GM12878 (cell line): ENCODE measurements at regions not wholly inside any gene's neighbourhood (a gene's known extent, or its start where the extent isn't known, plus 50 kb on each side); places are given as distances from the start of the nearest gene placed in this dataset.

Source experiments
- ATAC-seq: fragments of 200-7000 bp; cut with Tn5 transposase; 3 replicates; pipeline ENCODE4 v1.9.1; 2020; ENCODE audit warnings: mild to moderate bottlenecking, moderate library complexity
- BruUV-seq: library from RNA; stranded (reverse); fragments of 400-500 nt; replicated peaks from 2 replicates; lab custom pipeline; 2021; lab: Mats Ljungman, UMichigan
- CTCF ChIA-PET: fragments of 300-600 bp; sonication (Branson Sonifier 250); formaldehyde crosslinking; extraction: SDS; loops from one replicate; lab custom pipeline; 2021; ENCODE audit warnings: inconsistent platforms; lab: Yijun Ruan, JAX
- POLR2A ChIA-PET: fragments of 350-600 bp; formaldehyde crosslinking; extraction: SDS; loops from one replicate; lab custom pipeline; 2021; ENCODE audit warnings: inconsistent platforms; lab: Charles Lee
- RAD21 ChIA-PET: fragments of 300-600 bp; sonication (Branson Sonifier 250); formaldehyde crosslinking; loops from one replicate; lab custom pipeline; 2023; ENCODE audit warnings: antibody characterized with exemption; ENCODE audit not compliant: unreplicated experiment; lab: Charles Lee
- SMC1A ChIA-PET: fragments of 300-600 bp; sonication (Branson Sonifier 250); formaldehyde crosslinking; loops from one replicate; lab custom pipeline; 2023; ENCODE audit not compliant: unreplicated experiment, uncharacterized antibody; lab: Charles Lee
- DNase-seq: peaks from one replicate; pipeline ENCODE4 v3.0.0-alpha.2; 2011; ENCODE audit warnings: low read depth, low spot score
- FAIRE-seq: peaks from 3 replicates; lab custom pipeline; 2011; peaks lifted over from hg19 to GRCh38; lab: Jason Lieb, UNC
- H2AFZ ChIP-seq: 2 replicates; pipeline ENCODE4 v1.6.0; 2011; ENCODE audit warnings: low read depth, low read length, control low read depth; ENCODE audit not compliant: control insufficient read depth
- H3K27ac ChIP-seq: 2 replicates; pipeline ENCODE4 v1.5.1; 2011; ENCODE audit warnings: control low read depth; ENCODE audit not compliant: control insufficient read depth, insufficient read depth
- H3K27me3 ChIP-seq, 2 experiments: replicated peaks in 1 of 2; 2 replicates each; pipeline versions ENCODE4 v1.6.0 to v1.6.1; 2011; ENCODE audit warnings: low read length in 1 of 2; ENCODE audit not compliant: control insufficient read depth in 2 of 2, insufficient read depth in 2 of 2
- H3K36me3 ChIP-seq, 2 experiments: 2 replicates each; pipeline ENCODE4 v1.5.1; 2011; ENCODE audit warnings: low read length in 1 of 2; ENCODE audit not compliant: control insufficient read depth in 2 of 2, insufficient read depth in 2 of 2
- H3K4me1 ChIP-seq: 2 replicates; pipeline ENCODE4 v1.6.1; 2011; ENCODE audit warnings: mild to moderate bottlenecking, low read length, moderate library complexity, mixed read lengths; ENCODE audit not compliant: control insufficient read depth, insufficient read depth
- H3K4me2 ChIP-seq: 2 replicates; pipeline ENCODE4 v1.6.0; 2011; ENCODE audit warnings: control low read depth; ENCODE audit not compliant: control insufficient read depth, insufficient read depth
- H3K4me3 ChIP-seq: fragments of 200-600 bp; sonication (generic); 2 replicates; pipeline ENCODE4 v1.5.1; 2016
- H3K79me2 ChIP-seq: 2 replicates; pipeline ENCODE4 v1.6.0; 2011; ENCODE audit warnings: low read length; ENCODE audit not compliant: control insufficient read depth, insufficient read depth
- H3K9ac ChIP-seq: 2 replicates; pipeline ENCODE4 v1.8.0; 2011; ENCODE audit warnings: low read length, control low read depth, mixed read lengths; ENCODE audit not compliant: control insufficient read depth, insufficient read depth
- H3K9me3 ChIP-seq: replicated peaks from 3 replicates; pipeline ENCODE4 v1.5.1; 2011; ENCODE audit warnings: mild to moderate bottlenecking, low read length; ENCODE audit not compliant: control insufficient read depth, insufficient read depth
- H4K20me1 ChIP-seq: 2 replicates; pipeline ENCODE4 v1.6.0; 2011; ENCODE audit not compliant: control insufficient read depth, insufficient read depth
- BACH1 ChIP-seq: fragments of 450-650 bp; IDR thresholded peaks from 2 replicates; pipeline ENCODE4 v1.6.1; 2017; ENCODE audit warnings: mild to moderate bottlenecking, borderline replicate concordance
- BCL3 ChIP-seq: IDR thresholded peaks from 2 replicates; pipeline ENCODE4 v1.6.1; 2011; ENCODE audit warnings: borderline replicate concordance, low read depth, mild to moderate bottlenecking, moderate library complexity, low read length; ENCODE audit not compliant: insufficient read depth, poor library complexity, severe bottlenecking
- CREB1 ChIP-seq: IDR thresholded peaks from 2 replicates; pipeline ENCODE4 v1.6.1; 2012; ENCODE audit warnings: low read depth, mild to moderate bottlenecking, inconsistent platforms
- MAX ChIP-seq: IDR thresholded peaks from 2 replicates; pipeline ENCODE4 v1.6.1; 2012; ENCODE audit warnings: low read depth, low read length, improper control_type of control experiment
- MTA3 ChIP-seq: IDR thresholded peaks from 2 replicates; pipeline ENCODE4 v1.6.1; 2012; ENCODE audit warnings: low read length, inconsistent platforms, borderline replicate concordance
- RAD21 ChIP-seq: IDR thresholded peaks from 2 replicates; pipeline ENCODE4 v1.6.1; 2011; ENCODE audit warnings: mild to moderate bottlenecking, low read depth, low read length, moderate library complexity; ENCODE audit not compliant: insufficient read depth
- RUNX3 ChIP-seq: IDR thresholded peaks from 2 replicates; pipeline ENCODE4 v1.6.1; 2012; ENCODE audit warnings: low read length, inconsistent platforms
- TCF3 ChIP-seq: IDR thresholded peaks from 2 replicates; pipeline ENCODE4 v1.6.1; 2012; ENCODE audit warnings: low read depth, mild to moderate bottlenecking, low read length, borderline replicate concordance; ENCODE audit not compliant: insufficient read depth
- ZBTB33 ChIP-seq: fragments of 450-650 bp; IDR thresholded peaks from 2 replicates; pipeline ENCODE4 v1.6.1; 2017; ENCODE audit warnings: mild to moderate bottlenecking
- ZNF274 ChIP-seq: IDR thresholded peaks from one replicate; pipeline ENCODE4 v1.8.0; 2011; ENCODE audit not compliant: insufficient read length, insufficient read depth
- ZNF622 ChIP-seq: fragments of 450-650 bp; IDR thresholded peaks from 2 replicates; pipeline ENCODE4 v1.6.1; 2017; ENCODE audit warnings: mild to moderate bottlenecking, inconsistent platforms
- WGBS: methylation state at CpG from one replicate; pipeline ENCODE4 v1.1.6; 2016; ENCODE audit warnings: low lambda C conversion rate; ENCODE audit not compliant: insufficient replicate concordance, insufficient coverage; ENCODE audit errors: missing lambda C conversion rate; 5-methylcytosine and 5-hydroxymethylcytosine counted together
- in situ Hi-C: fragments of 300-500 bp; cut with MboI; formaldehyde crosslinking; loops from 9 replicates; pipeline ENCODE4 v1.14.3; 2018; ENCODE audit warnings: mixed read lengths
- intact Hi-C: fragments of 100-400 bp; cut with micrococcal nuclease; formaldehyde crosslinking; loops from one replicate; pipeline ENCODE4 v1.14.2; 2022; ENCODE audit not compliant: unreplicated experiment
- TF ChIP-seq, protein P1 (sequence below): fragments of 450-650 bp; IDR thresholded peaks from 2 replicates; pipeline ENCODE4 v1.6.1; 2017; ENCODE audit warnings: mild to moderate bottlenecking, low read depth, inconsistent platforms; ENCODE audit not compliant: poor library complexity, severe bottlenecking
- TF ChIP-seq, protein P2 (sequence below): fragments of 450-650 bp; IDR thresholded peaks from 2 replicates; pipeline ENCODE4 v1.6.1; 2014; ENCODE audit warnings: mild to moderate bottlenecking

DNA sequence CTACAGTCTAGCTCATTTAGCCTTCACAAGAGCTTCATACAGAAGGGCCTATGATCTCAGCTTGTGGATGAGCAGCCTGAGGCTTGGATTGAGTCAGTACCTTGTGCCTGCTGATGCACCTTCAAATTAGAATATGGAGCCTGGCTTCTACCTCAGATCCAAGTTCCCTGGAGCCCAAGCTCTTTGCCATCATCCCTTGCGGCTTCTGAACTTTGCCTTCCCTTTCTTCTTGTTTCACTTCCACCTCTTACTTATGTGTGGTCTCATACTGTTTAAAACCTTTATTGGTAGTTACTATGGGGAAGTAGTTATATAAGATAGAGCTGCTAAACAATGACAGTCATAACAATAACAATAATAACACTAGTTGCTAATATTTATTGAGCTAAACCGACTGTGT, 84.3 kb upstream of the AFF2 start (continued):
- TF ChIP-seq, protein P1, sequence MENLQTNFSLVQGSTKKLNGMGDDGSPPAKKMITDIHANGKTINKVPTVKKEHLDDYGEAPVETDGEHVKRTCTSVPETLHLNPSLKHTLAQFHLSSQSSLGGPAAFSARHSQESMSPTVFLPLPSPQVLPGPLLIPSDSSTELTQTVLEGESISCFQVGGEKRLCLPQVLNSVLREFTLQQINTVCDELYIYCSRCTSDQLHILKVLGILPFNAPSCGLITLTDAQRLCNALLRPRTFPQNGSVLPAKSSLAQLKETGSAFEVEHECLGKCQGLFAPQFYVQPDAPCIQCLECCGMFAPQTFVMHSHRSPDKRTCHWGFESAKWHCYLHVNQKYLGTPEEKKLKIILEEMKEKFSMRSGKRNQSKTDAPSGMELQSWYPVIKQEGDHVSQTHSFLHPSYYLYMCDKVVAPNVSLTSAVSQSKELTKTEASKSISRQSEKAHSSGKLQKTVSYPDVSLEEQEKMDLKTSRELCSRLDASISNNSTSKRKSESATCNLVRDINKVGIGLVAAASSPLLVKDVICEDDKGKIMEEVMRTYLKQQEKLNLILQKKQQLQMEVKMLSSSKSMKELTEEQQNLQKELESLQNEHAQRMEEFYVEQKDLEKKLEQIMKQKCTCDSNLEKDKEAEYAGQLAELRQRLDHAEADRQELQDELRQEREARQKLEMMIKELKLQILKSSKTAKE: no peak
- TF ChIP-seq BACH1: no peak
- TF ChIP-seq MAX: no peak
- TF ChIP-seq MTA3: no peak
- TF ChIP-seq BCL3: no peak

DNA sequence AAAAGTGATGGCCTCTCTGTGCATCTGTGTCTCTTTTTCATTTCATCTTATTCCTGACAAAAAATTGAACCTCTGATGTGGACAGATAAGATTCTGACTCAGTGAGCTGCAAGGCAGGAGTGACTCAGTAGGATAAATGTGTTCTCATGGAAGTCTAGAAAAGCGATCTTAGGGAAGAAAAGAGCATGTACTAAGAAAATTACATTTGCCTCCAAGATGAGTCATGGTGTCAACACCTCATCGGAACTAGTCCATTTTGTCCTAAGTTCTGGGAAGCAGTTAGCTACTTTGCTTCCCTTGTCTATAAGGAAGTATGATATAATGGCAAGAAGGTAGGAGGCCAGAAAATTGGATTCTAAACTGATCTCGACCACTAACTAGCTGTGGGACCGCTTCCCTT, 83.5 kb upstream of the AFF2 start:
- no peak for FAIRE-seq
- Histone ChIP-seq H2AFZ (no peak overlapping the region), H4K20me1 (no peaks in the 10 kb centered on the region), H3K4me3 (no peak overlapping the region), H3K36me3 (no peaks in the 10 kb centered on the region), H3K27ac (no peak overlapping the region), H3K9me3 (no peaks in the 10 kb centered on the region; the same call in 2 of the 3 replicates), H3K9ac (no peak overlapping the region), H3K4me2 (no peak overlapping the region), H3K79me2 (no peaks in the 10 kb centered on the region), H3K4me1 (no peaks in the 10 kb centered on the region), H3K27me3 (no peaks in the 10 kb centered on the region)
- WGBS: 43% methylated on average over 4 of the region's 4 CpGs
- DNase-seq: no peak
- CTCF ChIA-PET: interaction anchor here (0.7 kb wide), 1 partner anchor 114 kb away, joined by 3 read pairs; no protein-coding TSS in a partner anchor
- intact Hi-C loops (no loop called here), in situ Hi-C loops (no loop called here)
- POLR2A ChIA-PET: no interaction called here
- RAD21 ChIA-PET: interaction anchor here (1.8 kb wide), 1 partner anchor 36 kb away, joined by 5 read pairs; no protein-coding TSS in a partner anchor
- ATAC-seq: no peak
- no TSS peak for BruUV-seq
- SMC1A ChIA-PET: interaction anchor here (1.3 kb wide), 1 partner anchor 34 kb away, joined by 3 read pairs; no protein-coding TSS in a partner anchor
- TF ChIP-seq RAD21: no peak
- no peak for TF ChIP-seq CREB1
- no peak for TF ChIP-seq ZBTB33
- no peak for TF ChIP-seq ZNF622
- TF ChIP-seq ZNF274: no peak
- no peak for TF ChIP-seq TCF3
- TF ChIP-seq, protein P2, sequence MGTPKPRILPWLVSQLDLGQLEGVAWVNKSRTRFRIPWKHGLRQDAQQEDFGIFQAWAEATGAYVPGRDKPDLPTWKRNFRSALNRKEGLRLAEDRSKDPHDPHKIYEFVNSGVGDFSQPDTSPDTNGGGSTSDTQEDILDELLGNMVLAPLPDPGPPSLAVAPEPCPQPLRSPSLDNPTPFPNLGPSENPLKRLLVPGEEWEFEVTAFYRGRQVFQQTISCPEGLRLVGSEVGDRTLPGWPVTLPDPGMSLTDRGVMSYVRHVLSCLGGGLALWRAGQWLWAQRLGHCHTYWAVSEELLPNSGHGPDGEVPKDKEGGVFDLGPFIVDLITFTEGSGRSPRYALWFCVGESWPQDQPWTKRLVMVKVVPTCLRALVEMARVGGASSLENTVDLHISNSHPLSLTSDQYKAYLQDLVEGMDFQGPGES: no peak
- no peak for TF ChIP-seq RUNX3
